T follicular helper cell (primary cell): ENCODE measurements at regions not wholly inside any gene's neighbourhood (a gene's known extent, or its start where the extent isn't known, plus 50 kb on each side); places are given as distances from the start of the nearest gene placed in this dataset.

Source experiments
- DNase-seq: peaks from one replicate; pipeline ENCODE4 v3.0.0-alpha.2; 2020; ENCODE audit warnings: low read depth

DNA sequence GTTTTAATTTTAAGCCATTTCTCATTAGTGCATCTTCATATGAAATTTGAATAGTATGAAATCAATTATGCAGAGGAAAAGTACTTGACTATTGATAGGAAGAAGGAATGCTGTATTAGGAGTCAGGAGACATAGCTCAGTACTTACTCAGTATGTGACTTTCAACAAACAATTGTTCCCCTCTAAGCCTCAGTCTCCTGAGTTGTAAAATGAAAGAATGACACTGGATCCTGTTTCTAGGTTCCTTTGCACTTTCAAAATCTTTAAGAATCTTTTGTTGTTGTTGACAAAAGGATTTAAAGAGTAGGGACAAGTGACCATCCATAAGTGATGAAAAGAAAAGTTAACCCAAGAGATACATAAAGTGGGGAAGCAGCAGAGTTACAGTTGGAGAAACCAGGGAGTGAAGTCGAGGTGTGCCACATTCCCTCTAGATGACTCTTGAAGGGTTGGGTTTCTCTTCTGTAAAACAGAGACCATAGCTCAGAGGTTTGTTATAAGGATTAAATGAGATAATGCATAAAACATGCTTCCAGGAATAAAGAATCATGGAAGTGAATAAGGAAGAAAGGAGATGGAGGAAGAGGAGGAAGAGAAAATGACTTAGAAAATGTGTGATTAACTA is 105.7 kb upstream of the KCNJ15 start:
- DNase-seq, result no peak

DNA sequence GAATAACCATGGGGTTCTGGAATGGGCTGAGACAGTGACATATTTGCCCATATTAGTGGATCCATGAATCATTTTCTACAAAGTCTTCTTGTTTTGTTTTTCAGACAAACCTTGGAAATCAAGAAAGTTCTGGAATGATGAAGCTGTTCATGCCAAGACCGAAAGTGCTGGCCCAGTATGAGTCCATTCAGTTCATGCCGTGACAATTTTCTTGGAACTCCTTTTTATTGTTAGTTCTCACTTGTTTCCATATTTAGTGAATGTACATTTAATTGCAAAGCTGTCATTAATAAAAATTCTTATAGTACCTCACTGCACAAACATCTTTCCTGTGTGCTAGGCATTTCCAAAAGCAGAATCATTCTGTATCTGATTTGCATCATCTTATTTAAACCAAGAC is 100.6 kb upstream of the KCNJ15 start:
- no peak for DNase-seq

DNA sequence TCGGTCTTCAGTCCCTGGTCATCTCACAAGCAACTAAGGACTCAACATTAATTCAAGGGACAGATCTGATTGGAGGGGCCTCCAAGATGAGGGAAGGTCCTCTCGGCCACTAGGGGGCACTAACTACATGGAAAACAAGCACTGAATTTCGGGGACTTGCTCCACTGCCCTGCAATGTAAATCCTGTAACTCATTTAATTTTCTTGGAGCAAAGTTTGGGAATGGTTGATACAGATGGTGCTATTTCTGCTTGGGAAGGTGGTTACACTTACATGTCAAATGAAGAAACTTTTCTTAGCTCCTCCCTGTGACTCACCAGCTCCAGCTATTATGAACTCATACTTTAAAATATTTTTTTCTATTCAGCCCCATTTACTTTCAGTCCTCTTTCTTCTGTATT is 97.4 kb upstream of the KCNJ15 start:
- peak; percentile 31 for DNase-seq

DNA sequence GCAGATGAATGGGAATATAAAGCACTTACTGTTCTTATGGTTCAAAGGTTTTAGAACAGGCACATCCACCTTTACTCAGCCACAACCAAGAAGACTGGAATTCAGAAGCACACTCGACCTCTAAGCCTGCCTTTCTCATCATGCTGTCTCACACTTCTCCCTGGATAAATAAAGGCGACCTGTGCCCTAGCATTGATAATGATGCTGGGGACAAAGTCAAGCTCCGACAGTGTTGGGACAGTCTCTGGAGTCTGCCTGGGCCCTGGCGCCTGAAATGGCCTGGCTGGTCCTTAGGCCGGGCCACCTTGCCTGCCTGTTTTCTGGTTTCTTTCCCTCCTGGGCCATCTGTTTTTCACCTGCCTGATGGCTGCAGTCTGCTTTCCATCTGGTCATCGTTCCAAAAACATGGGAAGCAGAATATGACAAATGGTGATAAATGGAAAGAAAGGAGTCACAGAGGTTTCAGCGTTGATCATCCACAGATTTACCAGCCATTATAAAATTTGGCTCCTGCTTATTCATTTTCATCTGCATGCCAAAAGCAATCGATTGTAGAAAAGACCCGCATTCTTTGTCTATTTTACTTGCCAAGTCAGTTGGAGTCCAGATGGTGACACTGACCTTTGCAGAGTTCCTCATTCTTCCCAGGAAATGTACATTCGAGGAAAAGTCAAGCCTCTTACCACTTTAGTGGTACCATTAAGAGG is 91.2 kb upstream of the KCNJ15 start:
- no peak for DNase-seq

DNA sequence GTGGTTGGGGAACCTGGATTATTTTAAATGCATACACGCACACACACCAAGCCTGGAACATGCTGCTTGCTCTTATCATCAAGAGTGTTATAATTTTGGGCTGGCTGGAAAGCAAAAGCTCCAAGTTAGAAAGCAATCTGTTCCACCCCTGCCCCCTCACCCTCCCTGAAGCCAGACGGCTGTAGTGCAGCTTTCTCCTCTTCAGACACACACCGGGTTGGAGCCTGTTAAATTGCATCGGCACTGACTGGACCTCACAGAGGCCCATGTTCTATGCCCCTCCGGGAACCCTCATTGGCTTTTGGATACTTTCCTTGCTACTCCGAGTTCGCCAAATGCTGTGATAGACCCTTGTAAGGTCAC is 90.6 kb upstream of the KCNJ15 start:
- DNase-seq, result no peak

DNA sequence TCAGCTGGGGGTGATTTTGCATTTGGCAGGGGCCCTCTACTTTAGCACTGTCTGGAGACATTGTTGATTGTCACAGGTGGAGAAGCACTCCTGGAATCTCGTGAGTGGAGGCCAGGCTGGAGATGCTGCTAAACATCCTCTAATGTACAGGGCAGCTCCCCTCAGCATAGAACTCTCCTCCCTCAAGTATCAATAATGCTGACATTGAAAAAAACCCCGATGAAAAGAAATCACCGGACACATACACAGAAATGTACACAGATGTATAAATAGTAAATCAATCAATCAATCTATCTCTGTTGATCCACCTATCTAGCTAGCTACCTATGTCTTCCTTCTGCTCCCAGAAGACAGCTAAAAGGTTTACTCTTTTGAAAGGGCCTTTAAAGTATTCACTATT is 89.4 kb upstream of the KCNJ15 start:
- no peak for DNase-seq

DNA sequence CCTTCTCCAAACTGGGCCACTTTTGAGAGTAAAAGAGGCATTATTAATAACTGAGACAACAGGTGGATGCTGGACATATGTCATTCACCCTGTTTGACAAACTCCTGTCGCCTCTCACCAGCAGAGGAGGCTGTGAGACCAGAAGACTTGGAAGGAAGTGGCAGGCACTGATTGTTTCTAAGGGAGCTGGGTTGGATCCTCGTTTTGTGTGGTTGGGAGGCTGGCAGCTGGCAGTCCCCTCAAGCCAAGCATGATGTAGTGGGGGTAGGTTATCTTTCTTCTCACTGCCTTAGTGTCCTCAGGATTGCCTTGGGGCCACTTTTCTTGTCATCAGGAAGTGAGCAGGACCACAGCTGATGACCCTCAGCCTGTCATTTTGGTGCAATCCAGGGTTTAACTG is 86.5 kb upstream of the KCNJ15 start:
- no peak for DNase-seq

DNA sequence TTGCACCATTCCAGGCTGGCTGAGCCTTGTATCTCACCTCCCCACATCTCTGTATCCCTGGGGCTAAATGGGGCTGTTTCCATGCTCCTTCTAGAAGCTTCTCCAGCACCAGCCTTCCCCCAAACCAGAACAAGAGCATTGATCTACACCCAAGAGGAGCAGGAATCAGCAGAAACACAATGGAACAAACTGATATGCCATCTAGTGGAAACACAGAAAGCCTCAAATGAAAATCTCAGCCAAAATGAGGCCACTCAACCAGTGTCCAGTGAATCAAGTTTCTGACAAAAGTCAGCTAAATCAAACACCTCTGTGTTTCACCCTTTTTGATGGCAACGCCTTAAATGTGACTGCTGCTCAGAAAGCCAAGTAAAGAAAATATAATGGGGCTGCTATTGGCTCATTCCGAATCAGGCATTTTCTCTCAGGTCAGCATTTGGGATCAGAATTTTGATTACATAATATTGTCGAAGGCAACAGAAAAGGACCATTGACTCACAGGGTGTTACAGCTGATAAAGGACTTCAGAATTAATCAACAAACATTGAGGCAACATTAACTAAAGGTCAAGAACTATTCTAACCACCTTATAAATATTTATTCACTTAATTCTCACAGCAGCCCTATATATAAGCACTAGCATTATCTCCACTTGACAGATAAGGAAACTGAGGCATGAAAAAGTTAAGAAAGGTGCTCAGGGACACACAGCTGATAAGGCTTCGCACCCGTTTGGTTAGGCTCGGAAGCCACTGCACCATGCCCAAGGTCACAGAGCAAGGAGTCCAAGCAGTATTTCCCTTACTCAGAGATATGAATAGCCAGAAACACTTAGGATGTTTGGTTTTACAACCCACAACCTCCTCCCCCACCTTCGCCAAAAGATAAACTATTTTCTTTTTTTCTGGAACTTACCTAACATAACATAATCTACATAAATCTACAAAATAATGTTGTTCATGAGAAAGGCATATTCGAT is 85.8 kb upstream of the KCNJ15 start:
- DNase-seq, result no peak

DNA sequence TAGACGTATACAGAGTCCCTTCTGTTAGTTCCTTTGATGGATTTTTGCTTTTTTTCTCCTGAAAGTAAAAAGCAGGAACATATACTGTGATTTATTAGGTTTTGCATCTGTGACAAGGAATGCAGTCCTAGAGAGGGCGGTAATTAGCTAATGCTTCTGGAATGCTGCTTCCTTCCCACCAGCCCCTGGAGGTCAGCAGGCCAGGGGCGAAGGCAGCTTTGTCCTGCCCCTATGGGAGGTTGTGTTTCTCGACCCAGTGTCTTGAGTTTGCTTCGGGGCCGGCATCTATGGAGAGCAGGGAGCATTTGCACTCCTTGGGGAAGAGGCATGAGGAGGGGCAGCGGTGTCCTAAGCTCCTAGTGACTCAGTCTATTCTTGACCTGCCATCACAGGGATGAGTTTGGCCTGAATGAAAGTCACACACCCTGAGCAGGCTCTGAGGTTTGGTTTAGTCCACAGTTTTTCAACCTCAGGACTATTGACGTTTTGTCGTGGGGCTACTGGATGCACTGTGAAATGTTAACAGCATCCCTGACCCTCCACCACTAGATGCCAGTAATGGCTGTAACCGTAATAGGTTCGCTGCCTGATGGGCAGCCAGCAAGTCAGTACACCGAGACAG is 85.0 kb upstream of the KCNJ15 start:
- DNase-seq, result no peak

DNA sequence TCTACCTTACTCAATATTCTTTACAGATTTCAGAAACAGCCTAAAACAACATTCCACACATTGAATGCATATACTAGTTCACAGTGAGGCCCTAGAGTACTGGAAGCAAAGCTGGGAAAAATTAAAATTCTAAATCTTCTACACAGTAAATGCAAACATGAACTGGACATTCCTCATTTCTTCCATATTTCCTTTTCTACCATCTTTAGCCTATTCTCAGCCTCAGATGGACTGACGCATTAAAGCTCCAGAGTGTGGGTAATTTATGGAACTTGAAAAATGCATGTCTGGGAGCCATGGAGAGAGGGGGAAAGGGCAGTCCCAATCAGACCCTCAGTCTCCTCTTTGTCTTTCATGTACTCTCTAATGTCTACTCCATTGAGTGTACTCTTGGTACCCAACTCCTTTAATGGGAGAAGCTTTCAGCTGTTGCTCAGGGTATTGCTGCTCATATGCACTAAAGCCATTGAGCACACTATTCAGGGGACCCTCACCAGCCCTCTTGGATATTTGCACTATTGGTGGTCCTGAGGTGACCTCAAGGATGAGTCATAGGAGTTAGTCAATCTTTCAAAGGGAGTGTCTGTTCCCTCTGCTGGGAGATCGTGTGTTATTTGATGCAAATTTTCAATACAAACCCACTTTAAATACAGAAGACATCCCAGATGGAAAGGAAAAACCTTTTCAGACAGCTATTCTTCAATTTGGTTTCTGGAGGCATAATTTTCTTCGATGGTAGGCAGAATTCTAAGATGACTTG is 83.3 kb upstream of the KCNJ15 start:
- no peak for DNase-seq

DNA sequence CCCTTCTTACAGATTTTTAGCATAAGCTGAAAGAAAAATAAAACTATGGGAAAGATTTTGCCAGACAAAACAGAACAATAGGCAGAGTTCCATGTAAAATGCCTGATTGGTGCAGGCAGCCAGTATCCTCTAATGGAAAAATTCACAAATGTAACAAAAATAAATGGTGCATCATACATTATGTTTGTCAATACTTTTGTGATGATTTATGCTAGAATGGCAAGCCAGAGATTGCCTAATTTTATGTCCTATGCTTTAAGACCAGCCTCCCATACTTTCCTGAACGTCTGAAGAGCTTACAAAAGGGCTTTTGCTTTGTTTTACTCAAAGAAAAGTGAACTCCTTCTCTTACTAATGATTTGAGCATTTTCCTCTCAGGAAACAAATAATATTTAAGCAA is 81.5 kb upstream of the KCNJ15 start:
- no peak for DNase-seq

DNA sequence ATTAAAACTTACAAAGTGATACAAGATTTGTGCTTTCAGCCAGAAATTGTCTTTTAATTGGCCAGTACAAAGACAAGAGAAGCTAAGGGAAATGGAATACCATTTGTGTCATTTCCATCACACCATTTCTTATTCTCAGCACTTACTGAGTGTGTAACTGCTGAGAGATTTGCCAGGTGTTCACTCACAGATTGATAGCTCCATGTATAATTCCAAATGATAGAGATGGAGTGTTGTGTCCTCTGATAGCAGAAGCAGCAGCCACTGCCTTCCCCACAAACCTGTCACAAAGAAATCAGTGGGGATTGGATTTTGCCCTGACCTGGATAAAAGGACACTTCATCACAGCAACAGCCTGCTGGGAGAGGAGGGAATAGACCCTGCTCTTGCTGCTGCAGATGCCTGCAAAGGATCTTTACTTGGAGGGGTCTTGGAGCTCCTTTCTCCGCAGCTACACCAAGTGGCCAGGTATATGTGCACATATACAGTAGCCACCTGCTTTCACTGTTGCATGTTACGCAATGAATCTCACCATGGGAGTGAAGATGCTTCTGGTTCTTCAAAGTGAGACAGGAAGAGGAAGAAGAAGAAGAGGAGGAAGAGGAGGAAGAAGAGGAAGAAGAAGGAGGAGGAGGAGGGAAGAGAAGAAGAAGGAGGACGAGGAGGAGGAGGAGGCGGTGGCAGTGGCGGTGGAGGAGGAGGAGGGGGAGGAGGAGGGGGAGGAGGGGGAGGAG is 78.7 kb upstream of the KCNJ15 start:
- DNase-seq, result no peak

DNA sequence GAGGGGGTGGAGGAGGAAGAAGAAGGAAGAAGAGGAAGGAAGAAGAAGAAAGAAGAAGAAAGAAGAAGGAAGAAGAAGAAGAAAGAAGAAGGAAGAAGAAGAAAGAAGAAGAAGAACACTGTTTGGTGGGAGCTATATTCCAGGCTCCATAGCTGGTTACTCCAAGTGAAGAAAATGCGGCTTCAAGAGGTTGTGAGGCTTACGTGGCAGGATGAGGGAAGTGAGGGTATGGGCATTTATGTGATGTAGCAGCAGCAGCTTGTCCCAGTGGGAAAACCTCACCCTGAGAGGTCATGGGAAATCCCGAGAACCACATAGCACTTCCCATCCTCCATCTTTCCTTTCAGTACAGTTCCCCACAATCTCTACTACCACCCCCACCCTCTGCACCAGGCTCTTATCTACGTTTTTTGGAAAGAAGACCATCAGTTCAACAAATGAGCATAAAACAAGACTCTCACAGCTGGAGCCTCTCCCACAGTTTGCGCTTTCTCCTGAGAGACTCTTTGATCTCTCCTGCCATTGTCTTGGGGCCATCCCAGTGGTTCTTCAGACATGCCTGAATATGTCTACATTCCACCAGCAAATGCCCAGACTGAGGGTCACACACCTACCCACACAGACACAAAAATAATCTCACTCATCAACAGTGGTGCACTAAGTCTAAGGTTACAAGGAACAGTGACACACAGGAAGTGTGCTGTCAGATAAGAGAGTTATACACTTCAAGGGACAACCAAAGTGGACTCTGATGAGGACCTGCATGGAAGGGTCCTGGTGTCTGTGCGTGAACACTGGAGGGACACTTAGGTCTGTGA is 77.9 kb upstream of the KCNJ15 start:
- no peak for DNase-seq

DNA sequence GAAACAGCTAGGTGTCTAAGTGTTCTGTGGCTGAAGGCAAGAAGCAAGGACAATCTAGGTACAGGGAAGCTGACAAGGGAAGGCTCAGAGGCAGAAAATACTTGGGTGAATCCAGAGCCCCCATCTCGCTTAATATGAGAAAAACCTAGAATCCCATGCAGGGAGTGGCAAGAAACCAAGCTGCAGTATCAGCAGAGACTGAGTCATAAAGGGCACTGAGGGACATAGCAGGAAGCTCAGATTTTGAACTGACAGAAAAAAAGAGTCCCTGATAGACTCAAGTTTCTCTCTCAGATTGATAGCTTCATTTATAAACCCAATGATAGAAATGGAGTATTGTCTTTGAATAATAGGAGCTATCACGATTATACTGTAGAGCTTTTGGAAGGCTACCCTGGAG is 77.3 kb upstream of the KCNJ15 start:
- DNase-seq, result no peak

DNA sequence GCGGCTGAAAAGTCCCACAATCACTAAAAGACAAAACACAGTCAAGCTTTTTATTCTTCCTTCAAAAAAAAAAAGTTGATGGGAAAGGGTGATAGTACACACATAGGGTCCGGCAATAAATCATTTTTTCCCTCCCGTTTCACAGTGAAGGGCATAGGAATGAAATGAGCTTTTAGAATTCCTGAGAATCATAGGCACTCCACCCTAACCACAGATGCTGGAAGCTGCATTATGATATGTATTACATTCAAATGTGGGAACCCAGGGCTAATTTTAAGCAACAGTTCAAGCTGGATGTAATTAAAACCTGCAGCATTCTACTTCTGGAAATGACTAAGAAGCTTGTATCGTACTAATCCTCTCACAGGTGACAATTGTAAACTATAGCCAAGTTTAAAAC is 75.7 kb upstream of the KCNJ15 start:
- no peak for DNase-seq

DNA sequence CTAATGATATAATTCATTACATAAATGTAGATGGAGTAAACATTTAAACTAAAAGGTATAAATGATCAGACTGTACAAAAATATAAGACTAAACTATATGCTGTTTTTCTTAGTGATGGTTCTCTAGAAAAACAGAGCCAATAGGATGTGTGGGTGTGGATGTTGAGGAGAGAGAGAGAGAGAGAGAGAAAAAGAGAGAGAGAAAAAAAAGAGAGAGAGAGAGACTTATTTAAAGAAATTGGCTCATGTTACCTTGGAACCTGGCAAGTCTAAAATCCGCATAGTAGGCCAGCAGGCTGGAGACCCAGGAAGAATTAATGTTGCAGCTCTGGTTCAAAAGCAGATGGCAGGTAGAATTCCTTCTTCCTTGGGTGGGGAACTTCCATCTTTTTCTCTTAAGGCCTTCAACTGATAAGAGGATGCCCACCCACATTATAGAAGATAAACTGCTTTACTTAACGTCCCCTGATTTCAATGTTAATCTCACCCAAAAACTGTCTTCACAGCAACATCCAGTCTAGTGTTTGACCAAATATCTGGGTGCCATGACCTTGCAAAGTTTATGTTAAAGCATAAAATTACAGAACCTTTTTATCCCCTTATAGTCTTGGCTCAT is 74.3 kb upstream of the KCNJ15 start:
- DNase-seq, result no peak

DNA sequence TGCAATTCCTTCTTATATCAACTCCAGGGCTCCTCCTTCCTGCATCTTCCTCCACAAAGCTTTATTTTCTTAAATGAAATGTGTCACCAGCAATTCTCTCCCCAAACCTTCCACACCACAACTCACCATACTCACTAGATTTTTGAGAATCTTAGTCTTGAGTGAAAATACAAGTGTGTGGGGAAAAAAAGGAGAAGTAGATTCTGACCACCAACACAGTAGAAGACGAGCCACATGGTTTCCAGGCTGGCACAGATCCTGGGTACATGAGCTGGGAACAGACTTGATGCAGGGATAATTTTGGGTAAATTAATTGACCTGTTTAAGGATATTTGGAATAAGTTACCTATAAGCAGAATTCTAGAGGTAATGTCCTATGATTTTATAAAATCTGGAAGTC is 72.8 kb upstream of the KCNJ15 start:
- no peak for DNase-seq

DNA sequence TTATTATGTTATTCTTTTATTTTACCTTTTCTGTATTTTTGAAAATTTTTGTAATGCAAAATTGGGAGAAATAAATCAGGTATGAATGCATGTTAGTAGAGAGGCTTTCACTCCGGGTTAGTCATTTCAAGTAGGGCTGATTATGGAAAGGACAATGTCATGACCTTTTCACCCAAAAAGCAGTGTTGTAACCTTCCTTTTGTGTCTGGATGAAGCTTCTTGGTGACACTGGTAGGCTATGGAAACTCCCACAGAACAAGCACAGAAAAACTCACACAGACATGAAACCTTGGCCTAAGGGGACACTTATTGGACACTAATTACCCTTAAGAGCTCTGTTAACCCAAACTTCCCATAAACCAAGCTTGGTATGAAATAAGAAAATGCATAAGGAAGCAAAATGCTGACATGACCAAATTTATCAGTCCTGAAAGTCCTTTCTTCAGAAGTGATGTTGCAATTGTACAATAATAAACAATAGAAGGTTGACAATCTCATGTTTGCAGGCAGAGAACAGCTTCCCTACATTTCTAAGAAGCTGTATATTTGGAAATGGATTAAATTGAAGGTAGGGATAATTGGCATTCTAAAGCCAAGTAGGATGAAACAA is 70.0 kb upstream of the KCNJ15 start:
- no peak for DNase-seq

DNA sequence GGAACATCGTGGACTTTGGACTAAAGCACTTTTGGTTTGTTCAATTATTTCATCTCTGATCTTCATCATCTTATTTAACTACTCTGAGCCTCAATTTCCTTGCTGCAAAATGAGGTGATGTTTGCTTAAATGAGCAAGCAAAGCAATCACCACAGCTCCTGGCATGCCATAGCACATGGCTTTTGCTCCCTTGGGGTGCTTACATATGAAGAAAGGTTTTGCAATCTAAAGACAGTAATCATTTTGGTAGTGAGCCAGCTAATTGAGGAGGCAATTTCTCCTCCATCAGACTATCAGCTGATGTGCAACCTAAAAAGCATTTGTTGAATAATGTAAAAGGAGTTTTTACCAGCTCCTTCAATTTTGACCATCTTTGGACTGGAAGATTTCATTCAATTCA is 68.8 kb upstream of the KCNJ15 start:
- no peak for DNase-seq
